Ureter (tissue), 1 donor: ENCODE measurements at regions not wholly inside any gene's neighbourhood (a gene's known extent, or its start where the extent isn't known, plus 50 kb on each side); places are given as distances from the start of the nearest gene placed in this dataset.
"Not testable (repeated sequence)": the region's sequence is repeated elsewhere in the genome, so short reads cannot be mapped to it uniquely, and the experiment has no call there.

Experiments used
- DNase-seq: peaks from one replicate; pipeline ENCODE4 v3.0.0-alpha.2; 2020; ENCODE audit warnings: low spot score
- donor health status: DM: yes; HTN: yes; CAD: no.

- DNase-seq = no peak
These were observed 154.3 kb upstream of the TENT5A start for GRCh38 chr6:81906709-81907204.

- DNase-seq = no peak
These were observed 153.6 kb upstream of the TENT5A start for GRCh38 chr6:81906041-81906440.

GRCh38 chr6:81901551-81901966 is 149.1 kb upstream of the TENT5A start:
- no peak for DNase-seq

DNA sequence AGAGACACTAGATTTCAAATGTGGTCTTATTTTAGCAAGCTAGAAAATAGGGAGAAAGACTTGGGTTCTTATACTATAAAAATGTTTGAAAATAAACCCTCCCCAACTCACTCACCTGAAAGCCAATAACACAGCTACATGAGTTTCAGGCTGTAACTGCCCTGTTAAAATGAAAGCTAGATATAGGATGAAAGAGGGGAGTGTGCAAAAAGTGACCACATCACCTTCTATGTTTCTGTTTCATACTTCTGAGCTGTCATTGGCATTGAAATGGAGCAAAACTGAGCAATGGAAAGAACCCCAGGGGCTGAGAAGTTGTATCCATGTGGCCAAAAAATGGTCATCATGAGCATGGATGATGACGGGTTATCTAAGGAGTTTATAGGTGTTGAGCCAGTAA is 148.1 kb upstream of the TENT5A start:
- no peak for DNase-seq

GRCh38 chr6:81897793-81898192 is 145.3 kb upstream of the TENT5A start:
- DNase-seq = no peak

DNA sequence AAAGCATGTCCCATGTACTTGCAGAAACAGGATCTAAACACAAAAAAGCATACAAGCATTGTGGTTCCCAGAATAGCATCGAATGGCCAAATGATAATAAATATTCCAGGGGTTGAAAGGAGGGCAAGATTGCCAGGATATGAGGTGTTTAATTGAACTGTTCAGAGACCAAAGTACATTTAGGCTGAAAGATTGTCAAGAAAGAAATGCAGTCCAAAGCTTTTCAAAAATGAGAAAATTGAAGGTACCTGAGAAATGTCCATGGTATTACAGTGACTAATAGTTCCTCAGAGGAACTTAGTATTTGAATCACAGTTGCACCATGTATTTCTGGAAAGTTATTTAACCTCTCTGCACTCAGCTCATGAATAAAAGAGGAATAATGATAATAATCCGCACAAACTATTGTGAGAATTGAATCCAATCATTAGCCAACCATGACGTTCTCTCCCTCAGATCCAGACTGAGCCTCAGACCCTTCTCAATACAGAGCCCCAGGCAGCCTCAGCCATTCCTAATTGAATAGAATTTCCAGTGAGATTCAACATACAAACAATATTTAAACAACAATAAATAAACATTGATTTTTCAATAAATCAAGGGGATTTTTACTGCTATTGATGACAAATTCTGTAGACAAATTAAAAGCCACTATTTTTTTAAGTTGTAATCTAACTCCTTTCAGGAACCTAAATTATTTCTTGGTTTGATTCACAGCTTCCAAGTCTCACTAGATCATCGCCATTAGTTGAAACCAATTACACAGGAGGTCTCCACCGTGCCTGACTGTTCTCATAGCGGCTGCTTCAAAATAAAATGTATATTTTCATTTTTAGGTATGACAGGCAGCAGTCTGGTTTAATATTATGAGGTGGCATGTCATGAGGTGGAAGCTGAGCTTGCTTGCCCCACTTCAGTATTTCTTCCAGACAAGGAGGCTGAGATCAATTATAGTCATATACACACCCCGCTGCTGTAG is 144.3 kb upstream of the TENT5A start:
- DNase-seq = no peak

DNA sequence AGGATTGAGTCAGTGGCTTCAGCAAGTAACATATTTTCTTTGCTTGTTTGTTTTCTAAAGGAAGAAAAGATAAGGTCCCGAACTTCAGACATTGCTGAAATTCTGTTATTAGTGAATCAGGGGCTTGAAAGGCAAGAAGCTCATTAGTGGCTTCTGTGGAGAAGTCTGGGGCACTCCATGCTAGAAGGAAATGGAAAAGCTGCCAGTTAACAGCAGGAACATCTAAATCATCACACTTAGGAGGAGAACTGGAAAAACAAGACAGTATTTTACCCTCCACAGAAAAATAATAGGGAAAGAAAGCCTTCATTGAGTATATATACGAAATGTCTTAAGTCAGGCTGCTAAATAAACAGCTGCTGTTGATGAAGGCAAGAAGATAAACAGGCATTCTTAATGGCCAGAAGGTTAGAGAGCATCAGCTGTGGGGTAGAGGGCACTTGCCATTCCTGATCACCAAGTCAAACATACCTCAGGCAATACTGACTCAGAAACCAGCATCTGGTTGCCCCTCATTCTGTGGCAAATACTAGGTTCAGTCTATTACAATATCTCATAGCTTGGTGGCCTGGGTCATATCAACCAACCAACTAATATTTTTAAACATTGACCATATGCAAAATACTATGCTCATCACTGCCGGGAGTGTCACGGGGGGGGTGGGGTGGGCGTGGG is 143.2 kb upstream of the TENT5A start:
- no peak for DNase-seq

- DNase-seq = no peak
These were observed 142.3 kb upstream of the TENT5A start for GRCh38 chr6:81894788-81895271.

- no peak for DNase-seq
These were observed 141.8 kb upstream of the TENT5A start for GRCh38 chr6:81894306-81894705.

DNA sequence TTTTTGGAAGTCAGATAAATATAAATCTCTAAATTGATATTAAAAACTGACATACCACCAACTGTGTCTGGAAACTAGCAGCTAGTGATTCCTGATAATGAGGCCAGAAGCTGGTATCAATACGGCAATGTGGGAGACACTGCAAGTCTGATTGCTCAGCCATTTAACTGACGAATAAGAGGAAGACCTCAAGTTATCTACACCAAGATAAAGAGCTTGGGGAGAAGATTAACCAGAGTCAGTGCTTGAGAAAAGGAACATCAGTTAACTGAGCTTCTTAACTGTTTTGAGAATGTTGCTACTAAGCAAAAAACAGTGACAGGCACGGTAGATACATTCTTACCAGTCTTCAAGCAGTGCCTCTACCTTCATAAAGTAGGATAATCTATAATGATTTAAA is 140.4 kb upstream of the TENT5A start:
- no peak for DNase-seq

DNA sequence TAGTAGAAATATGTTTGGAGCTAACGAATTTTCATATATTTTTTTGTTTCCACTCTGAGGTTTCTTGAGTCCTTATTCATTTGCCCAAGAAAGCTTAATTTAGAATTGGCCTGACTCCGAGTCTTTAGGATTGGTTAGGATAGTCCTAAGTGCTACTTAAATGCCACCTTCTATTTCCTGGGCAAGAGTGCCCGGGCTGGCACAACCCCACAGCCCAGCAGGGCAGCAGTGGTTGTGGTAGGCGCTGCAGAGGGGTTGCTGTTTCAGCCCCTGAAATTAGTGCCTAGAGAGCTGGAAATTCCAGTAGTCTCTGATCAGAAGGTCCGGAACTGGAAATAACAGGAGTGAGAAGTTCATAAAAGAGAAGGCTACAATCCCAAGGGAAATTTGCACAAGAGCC is 139.4 kb upstream of the TENT5A start:
- no peak for DNase-seq

DNA sequence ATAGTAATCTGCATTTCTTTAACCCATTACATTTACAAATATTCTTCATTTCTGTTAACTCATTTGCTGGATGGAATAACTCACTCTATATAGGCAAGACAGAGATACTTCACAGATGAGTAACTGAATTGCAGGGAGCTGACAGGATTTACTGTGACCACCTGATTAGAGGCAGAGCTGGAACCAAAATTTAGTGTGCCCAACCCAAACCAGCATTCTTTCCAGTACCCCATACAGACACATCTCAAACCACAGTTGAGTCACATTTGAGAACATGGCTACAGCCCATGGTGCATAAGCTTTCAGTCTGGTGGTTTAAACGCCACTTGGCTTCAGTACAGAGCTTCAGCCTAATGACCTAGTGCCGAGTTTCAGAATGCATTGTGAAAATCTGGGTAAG is 138.4 kb upstream of the TENT5A start:
- no peak for DNase-seq

DNA sequence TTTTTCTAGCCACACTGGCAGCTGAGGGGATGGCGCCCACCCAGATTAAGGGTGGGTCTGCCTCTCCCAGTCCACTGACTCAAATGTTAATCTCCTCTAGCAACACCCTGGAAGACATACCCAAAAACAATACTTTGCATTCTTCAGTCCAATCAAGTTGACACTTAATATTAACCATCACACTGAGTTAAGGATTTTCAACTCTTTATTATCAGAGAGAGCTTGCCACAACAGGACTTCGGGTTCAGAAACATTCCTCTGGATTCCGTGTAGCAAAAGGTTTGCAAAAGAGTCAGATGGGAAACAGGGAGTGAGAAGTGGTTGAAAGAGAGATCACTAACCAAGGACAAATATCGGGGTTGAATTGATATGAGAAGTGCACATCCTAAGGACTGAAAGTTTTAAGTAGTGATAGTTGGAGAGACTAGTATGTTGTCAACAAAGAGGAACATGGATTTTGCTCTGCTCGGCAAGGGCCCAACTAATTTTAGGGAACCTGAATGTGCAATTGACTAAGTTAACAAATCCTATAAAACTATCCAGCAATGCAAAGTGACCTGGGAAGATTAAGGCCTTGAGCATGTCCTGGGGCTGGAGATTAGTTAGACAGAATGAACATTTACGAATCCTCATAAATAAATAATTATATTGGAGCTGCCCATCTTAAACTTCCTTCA is 137.0 kb upstream of the TENT5A start:
- DNase-seq = no peak

DNA sequence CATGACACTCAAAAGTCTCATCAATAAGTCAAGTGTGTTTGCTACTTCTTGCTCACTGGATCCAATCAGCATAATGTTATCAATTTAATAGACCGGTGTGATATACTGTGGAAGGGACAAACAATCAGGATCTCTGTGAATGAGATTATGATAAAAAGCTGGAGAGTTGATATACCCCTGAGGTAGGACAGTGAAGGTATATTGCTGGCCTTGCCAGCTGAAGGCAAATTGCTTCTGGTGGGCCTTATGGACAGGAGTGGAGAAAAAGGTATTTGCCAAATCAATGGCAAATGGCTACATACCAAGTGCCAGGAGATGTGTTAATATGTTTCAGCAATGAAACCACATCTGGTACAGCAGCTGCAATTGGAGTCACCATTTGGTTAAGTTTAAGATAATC is 134.4 kb upstream of the TENT5A start:
- not testable (repeated sequence) for DNase-seq

GRCh38 chr6:81886157-81886556 is 133.7 kb upstream of the TENT5A start:
- no peak for DNase-seq

DNA sequence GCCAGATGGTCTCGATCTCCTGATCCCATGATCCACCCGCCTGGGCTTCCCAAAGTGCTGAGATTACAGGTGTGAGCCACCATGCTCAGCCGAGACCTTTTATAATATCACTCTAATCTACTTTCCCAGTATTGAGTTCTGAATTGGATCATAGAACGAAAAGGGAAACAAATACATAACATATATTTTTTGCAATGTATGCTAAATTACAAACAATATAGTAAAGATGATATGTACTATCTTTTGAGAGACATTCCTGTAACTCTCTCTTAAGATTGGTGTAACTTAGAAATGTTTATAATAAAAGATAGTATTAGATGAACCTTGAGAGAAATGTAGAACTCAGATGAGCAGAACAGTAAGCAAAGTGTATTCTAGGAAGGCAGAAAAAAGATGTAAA is 129.2 kb upstream of the TENT5A start:
- no peak for DNase-seq

- DNase-seq = no peak
These were observed 126.0 kb upstream of the TENT5A start for GRCh38 chr6:81878479-81878878.

DNA sequence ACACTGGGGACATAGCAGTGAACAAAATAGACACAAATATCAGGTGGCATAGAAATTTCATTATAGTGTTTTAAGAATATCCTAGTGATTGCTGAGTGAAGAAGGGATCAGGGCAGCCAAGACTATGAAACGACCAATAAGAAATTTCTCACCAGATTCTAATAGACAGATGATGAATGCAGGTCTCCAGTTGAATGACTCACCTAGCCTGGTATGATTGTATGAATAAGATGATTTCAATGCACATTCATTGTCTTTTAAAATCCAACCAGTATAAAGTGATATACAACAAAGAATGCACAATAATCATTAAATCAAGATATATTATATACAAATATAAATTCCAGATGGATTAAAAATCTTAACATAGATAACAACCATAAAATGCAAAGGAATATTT is 124.5 kb upstream of the TENT5A start:
- no peak for DNase-seq

GRCh38 chr6:81875782-81876293 is 123.4 kb upstream of the TENT5A start:
- no peak for DNase-seq

GRCh38 chr6:81869749-81870508 is 117.4 kb upstream of the TENT5A start:
- DNase-seq = not testable (repeated sequence)

DNA sequence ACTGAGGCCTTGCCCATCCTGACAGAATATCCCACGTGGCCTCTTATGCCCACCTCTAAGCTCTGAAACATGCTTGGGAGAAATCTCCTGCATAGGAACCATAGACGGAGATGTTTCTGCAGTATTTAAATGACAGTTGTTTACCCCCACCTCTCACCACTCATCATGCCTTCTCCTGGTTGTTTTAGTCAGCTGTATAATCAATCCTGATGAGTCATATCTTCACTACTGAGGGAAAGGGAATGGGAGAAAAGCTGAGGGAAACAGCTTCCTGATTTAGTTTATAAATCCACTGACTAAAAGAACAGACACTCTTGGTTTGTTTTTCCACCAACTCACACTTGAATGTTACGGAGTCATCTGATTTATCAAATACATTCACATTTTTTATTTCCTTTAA is 113.2 kb upstream of the TENT5A start:
- no peak for DNase-seq
